Activated CD8-positive, alpha-beta T cell treated with anti-CD3 and anti-CD28 coated beads, Interleukin-2, amount 10 ng/mL, durations not matched to agents 7 days and 5 days (primary cell): ENCODE measurements at regions not wholly inside any gene's neighbourhood (a gene's known extent, or its start where the extent isn't known, plus 50 kb on each side); places are given as distances from the start of the nearest gene placed in this dataset.

ENCODE experiments used
- ATAC-seq: fragments of 150-1000 bp; cut with Tn5 transposase; one replicate; pipeline ENCODE4 v1.10.0; 2021; ENCODE audit warnings: moderate library complexity
- CTCF ChIA-PET: fragments of 350-600 bp; sonication (Branson Sonifier 250); formaldehyde crosslinking; loops from one replicate; lab custom pipeline; 2021; ENCODE audit warnings: antibody characterized with exemption; lab: Charles Lee
- POLR2A ChIA-PET: fragments of 350-600 bp; sonication (Branson Sonifier 250); formaldehyde crosslinking; loops from one replicate; lab custom pipeline; 2021; ENCODE audit warnings: antibody characterized with exemption; lab: Charles Lee
- DNase-seq: peaks from one replicate; pipeline ENCODE4 v3.0.0-alpha.2; 2020
- H3K27ac Mint-ChIP-seq: one replicate; pipeline ENCODE4 v1.8.0; 2021; ENCODE audit warnings: mild to moderate bottlenecking, mixed read lengths
- H3K27me3 Mint-ChIP-seq: one replicate; pipeline ENCODE4 v1.8.0; 2021; ENCODE audit warnings: low read depth, mixed read lengths
- H3K36me3 Mint-ChIP-seq: one replicate; pipeline ENCODE4 v1.8.0; 2021; ENCODE audit warnings: low read depth, mixed read lengths
- H3K4me1 Mint-ChIP-seq: one replicate; pipeline ENCODE4 v1.8.0; 2021; ENCODE audit warnings: low read depth, mixed read lengths
- H3K4me3 Mint-ChIP-seq: one replicate; pipeline ENCODE4 v1.8.0; 2021; ENCODE audit warnings: mild to moderate bottlenecking, mixed read lengths
- H3K9me3 Mint-ChIP-seq: one replicate; pipeline ENCODE4 v1.8.0; 2022; ENCODE audit warnings: mixed read lengths; ENCODE audit not compliant: insufficient read depth

GRCh38 chr14:27181333-27181732, 583.5 kb upstream of the NOVA1 start:
- H3K36me3 Mint-ChIP-seq: no peaks in the 10 kb centered on the region
- no peaks in the 10 kb centered on the region for H3K4me1 Mint-ChIP-seq
- CTCF ChIA-PET: no interaction called here
- H3K27me3 Mint-ChIP-seq: no peaks in the 10 kb centered on the region
- POLR2A ChIA-PET: no interaction called here
- H3K4me3 Mint-ChIP-seq: no peak overlapping the region
- H3K9me3 Mint-ChIP-seq: peaks cover 17% of the 10 kb centered on the region
- ATAC-seq: no peak
- no peak overlapping the region for H3K27ac Mint-ChIP-seq
- no peak for DNase-seq

GRCh38 chr14:27184427-27184826, 586.6 kb upstream of the NOVA1 start:
- DNase-seq: no peak
- H3K27me3 Mint-ChIP-seq: no peaks in the 10 kb centered on the region
- no peak overlapping the region for H3K4me3 Mint-ChIP-seq
- ChIA-PET CTCF (no interaction called here), POLR2A (no interaction called here)
- no peak for ATAC-seq
- H3K27ac Mint-ChIP-seq: no peak overlapping the region
- no peaks in the 10 kb centered on the region for H3K4me1 Mint-ChIP-seq
- no peaks in the 10 kb centered on the region for H3K36me3 Mint-ChIP-seq
- H3K9me3 Mint-ChIP-seq: peaks cover 12% of the 10 kb centered on the region

GRCh38 chr14:27186048-27186447, 588.2 kb upstream of the NOVA1 start:
- POLR2A ChIA-PET: no interaction called here
- no peaks in the 10 kb centered on the region for H3K27me3 Mint-ChIP-seq
- H3K4me3 Mint-ChIP-seq: no peak overlapping the region
- no peak overlapping the region for H3K27ac Mint-ChIP-seq
- peaks cover 9% of the 10 kb centered on the region for H3K9me3 Mint-ChIP-seq
- no peak for DNase-seq
- no peak for ATAC-seq
- CTCF ChIA-PET: no interaction called here
- H3K36me3 Mint-ChIP-seq: no peaks in the 10 kb centered on the region
- no peaks in the 10 kb centered on the region for H3K4me1 Mint-ChIP-seq

DNA sequence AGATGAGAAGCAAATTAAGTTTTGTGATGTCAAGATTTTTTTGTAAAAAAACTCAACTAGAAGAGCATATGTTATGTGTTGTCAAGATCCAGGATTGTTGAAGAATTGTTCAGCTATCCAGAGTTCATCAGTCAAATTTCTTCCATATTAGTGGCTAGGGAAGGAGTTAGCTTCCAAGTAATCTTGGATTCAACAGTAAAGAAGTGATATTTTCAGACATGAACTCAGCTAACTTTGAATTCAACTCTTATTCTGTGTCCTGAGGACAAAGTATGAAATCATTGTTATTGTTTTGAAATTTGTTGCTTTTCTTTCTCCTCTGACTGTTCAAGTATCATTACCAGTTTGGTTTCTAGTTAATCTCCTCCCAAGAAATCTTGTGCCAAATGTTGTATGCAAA, 589.3 kb upstream of the NOVA1 start:
- H3K27ac Mint-ChIP-seq: no peak overlapping the region

DNA sequence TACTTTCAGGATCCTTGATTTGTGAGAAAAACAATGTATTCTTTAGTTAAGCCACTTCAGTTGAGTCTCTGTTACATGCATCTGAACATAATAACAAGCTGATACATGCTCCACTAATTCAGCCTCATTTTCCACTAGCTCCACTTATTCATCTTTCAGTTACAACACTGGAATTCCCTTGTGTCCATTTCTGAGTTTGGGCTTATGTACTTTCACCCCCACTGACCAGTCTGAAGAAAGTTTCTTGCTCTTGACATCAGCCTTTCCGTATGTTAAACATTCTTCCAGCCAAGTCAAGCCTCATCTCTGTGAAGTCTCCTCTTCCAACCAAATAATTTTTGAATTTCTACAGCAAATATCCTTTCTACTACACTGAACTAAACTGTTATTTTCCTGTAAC, 592.5 kb upstream of the NOVA1 start:
- Mint-ChIP-seq H3K27ac (no peak overlapping the region), H3K36me3 (no peaks in the 10 kb centered on the region), H3K27me3 (no peaks in the 10 kb centered on the region), H3K4me3 (no peak overlapping the region), H3K4me1 (no peaks in the 10 kb centered on the region), H3K9me3 (peaks cover 21% of the 10 kb centered on the region)
- CTCF ChIA-PET: no interaction called here
- POLR2A ChIA-PET: no interaction called here
- no peak for DNase-seq
- no peak for ATAC-seq

More for the DNA sequence above, 589.3 kb upstream of the NOVA1 start:
- no peak for DNase-seq
- ChIA-PET CTCF (no interaction called here), POLR2A (no interaction called here)
- no peak overlapping the region for H3K4me3 Mint-ChIP-seq
- no peak for ATAC-seq
- H3K4me1 Mint-ChIP-seq: no peaks in the 10 kb centered on the region
- no peaks in the 10 kb centered on the region for H3K36me3 Mint-ChIP-seq
- H3K9me3 Mint-ChIP-seq: peaks cover 9% of the 10 kb centered on the region
- no peaks in the 10 kb centered on the region for H3K27me3 Mint-ChIP-seq

- ATAC-seq (no peak), DNase-seq (no peak)
- Mint-ChIP-seq H3K4me3 (no peak overlapping the region), H3K4me1 (no peaks in the 10 kb centered on the region), H3K9me3 (peaks cover 19% of the 10 kb centered on the region), H3K27ac (no peak overlapping the region), H3K36me3 (no peaks in the 10 kb centered on the region), H3K27me3 (no peaks in the 10 kb centered on the region)
- CTCF ChIA-PET: no interaction called here
- POLR2A ChIA-PET: no interaction called here
Observed at GRCh38 chr14:27199272-27199671, 601.4 kb upstream of the NOVA1 start.

DNA sequence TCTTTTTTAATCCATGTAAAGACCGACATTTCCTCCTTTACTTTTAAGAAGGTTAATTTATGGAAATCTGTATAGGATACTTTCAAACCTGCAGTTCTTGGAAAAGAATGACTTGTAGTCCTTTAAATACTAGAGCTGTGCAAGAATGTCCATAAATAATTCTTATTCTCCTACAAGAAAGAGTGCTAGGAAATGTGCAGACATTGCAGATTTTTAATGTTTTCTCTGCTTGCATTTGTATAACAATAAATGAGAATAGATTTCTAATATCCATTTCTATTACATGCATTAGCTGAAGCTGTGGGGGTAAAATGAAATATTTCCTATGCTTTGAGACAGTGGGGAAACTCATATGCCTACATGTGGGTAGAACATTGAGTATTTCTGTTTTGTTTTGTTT, 607.2 kb upstream of the NOVA1 start:
- POLR2A ChIA-PET: no interaction called here
- no peak for ATAC-seq
- peaks cover 18% of the 10 kb centered on the region for H3K9me3 Mint-ChIP-seq

DNA sequence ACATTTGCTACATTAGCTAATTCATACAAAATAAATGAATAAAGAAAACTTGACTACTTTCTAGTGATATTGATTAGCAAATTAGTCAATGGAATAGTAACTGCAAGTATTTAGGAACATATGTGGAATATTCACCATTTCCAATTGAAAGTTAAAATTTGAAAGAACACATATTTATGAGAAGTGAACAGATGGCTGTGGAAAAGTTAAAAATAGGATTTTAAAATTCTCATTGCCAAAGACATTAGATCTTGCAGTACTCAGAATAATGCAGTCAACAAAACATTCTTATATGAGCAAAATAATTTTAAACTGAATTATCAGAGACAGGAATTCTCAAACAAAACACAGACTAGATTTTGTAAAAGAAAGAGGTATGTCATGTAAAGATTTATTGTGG, 613.9 kb upstream of the NOVA1 start:
- Mint-ChIP-seq H3K36me3 (no peaks in the 10 kb centered on the region), H3K27me3 (no peaks in the 10 kb centered on the region)
- POLR2A ChIA-PET: no interaction called here

More for the DNA sequence above, 607.2 kb upstream of the NOVA1 start:
- Mint-ChIP-seq H3K36me3 (no peaks in the 10 kb centered on the region), H3K4me1 (no peaks in the 10 kb centered on the region), H3K27me3 (no peaks in the 10 kb centered on the region), H3K4me3 (no peak overlapping the region), H3K27ac (no peak overlapping the region)
- CTCF ChIA-PET: no interaction called here
- no peak for DNase-seq

DNA sequence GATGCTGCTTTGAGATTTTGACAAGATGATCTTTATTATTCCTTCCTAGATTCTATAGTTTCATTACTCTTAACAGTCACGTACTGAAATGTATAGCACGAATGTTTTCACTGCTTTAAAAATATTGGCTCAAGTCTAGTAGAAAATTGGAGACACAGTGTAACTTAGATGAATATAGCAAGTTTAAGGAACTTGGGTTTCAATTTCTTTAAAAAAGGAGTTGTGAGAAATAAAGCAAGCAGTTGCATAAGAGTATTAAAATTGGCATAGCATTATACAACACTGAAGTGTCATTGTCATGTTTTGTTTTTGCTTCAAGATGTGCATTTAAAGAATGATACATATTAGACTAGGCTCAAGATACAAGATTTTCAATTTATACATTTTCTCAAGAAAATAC, 624.8 kb upstream of the NOVA1 start:
- CTCF ChIA-PET: no interaction called here
- no peak for ATAC-seq
- Mint-ChIP-seq H3K4me3 (no peak overlapping the region), H3K4me1 (no peaks in the 10 kb centered on the region), H3K36me3 (no peaks in the 10 kb centered on the region), H3K27me3 (no peaks in the 10 kb centered on the region), H3K9me3 (peaks cover 43% of the 10 kb centered on the region), H3K27ac (no peak overlapping the region)
- no peak for DNase-seq
- POLR2A ChIA-PET: no interaction called here

More for the DNA sequence above, 613.9 kb upstream of the NOVA1 start:
- no peak overlapping the region for H3K27ac Mint-ChIP-seq
- CTCF ChIA-PET: no interaction called here
- H3K4me1 Mint-ChIP-seq: no peaks in the 10 kb centered on the region
- H3K4me3 Mint-ChIP-seq: no peak overlapping the region
- H3K9me3 Mint-ChIP-seq: peaks cover 27% of the 10 kb centered on the region
- DNase-seq (no peak), ATAC-seq (no peak)

DNA sequence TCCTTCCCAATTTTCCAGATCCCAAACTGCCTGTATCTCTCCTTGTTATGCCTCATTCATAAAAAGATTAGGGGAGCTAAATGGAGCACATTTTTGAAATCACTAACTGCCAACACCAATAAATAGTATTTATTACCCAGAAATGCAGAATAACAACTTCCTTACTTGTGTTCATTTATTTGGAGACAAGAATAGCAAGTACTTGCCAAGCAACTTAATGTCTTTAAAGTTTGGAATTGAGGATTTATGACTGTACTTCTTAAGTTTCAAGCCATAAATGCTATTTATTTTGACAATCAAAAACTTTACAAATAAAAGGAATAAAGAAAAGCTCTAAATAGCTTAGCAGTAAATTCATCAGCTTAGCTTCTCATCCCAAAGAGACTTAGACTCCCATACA, 626.1 kb upstream of the NOVA1 start:
- no peaks in the 10 kb centered on the region for H3K36me3 Mint-ChIP-seq
- CTCF ChIA-PET: no interaction called here
- ATAC-seq (no peak), DNase-seq (no peak)
- no peak overlapping the region for H3K27ac Mint-ChIP-seq
- H3K4me3 Mint-ChIP-seq: no peak overlapping the region
- POLR2A ChIA-PET: no interaction called here
- no peaks in the 10 kb centered on the region for H3K4me1 Mint-ChIP-seq
- H3K27me3 Mint-ChIP-seq: no peaks in the 10 kb centered on the region
- peaks cover 40% of the 10 kb centered on the region for H3K9me3 Mint-ChIP-seq

DNA sequence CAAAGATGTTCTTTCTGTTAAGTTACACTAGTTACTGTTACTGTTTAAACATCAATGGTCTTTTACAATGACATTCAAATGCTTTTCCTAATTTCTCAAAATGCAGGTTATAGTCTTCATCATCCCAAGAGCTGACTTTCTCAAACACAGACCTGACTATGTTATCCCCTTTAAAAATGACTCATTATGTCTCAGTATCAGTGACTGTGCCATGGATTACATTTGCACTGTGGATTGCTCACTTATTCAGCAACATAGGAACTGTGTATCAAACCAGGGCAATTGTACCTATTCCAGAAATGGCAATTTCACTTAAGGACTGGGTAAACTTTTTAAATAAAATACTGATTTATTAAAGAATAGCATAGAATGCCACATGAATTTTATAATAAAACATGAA, 630.2 kb upstream of the NOVA1 start:
- ATAC-seq (no peak), DNase-seq (no peak)
- Mint-ChIP-seq H3K9me3 (peaks cover 9% of the 10 kb centered on the region), H3K4me1 (no peaks in the 10 kb centered on the region), H3K4me3 (no peak overlapping the region), H3K36me3 (no peaks in the 10 kb centered on the region), H3K27me3 (no peaks in the 10 kb centered on the region), H3K27ac (no peak overlapping the region)
- POLR2A ChIA-PET: no interaction called here
- CTCF ChIA-PET: no interaction called here

- Mint-ChIP-seq H3K27ac (no peak overlapping the region), H3K4me3 (no peak overlapping the region), H3K9me3 (peaks cover 21% of the 10 kb centered on the region), H3K4me1 (no peaks in the 10 kb centered on the region), H3K27me3 (no peaks in the 10 kb centered on the region), H3K36me3 (no peaks in the 10 kb centered on the region)
- POLR2A ChIA-PET: no interaction called here
- CTCF ChIA-PET: no interaction called here
- ATAC-seq (no peak), DNase-seq (no peak)
Observed at GRCh38 chr14:27234331-27234730, 636.5 kb upstream of the NOVA1 start.

DNA sequence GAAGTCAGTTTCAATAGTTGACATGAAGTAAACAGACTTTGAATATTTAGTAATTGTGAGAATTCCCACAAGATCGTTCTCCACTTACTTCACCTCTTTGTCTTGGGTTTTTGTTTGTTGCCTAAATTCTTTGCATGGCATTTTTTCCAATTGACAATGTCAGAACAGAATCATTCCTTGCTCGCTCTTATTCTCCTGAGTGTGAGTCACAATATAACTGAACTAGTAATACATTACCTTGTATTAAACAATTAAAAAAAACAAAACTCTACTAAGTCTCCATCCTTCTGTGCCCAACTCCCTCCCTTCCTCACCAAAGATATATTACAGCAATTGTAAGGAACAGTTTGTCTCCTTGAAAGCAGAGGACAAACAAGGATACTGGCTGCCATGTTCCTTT, 638.8 kb upstream of the NOVA1 start:
- H3K27ac Mint-ChIP-seq: no peak overlapping the region
- ChIA-PET POLR2A (no interaction called here), CTCF (no interaction called here)
- no peaks in the 10 kb centered on the region for H3K36me3 Mint-ChIP-seq
- ATAC-seq (no peak), DNase-seq (no peak)
- no peaks in the 10 kb centered on the region for H3K27me3 Mint-ChIP-seq
- no peak overlapping the region for H3K4me3 Mint-ChIP-seq
- H3K4me1 Mint-ChIP-seq: no peaks in the 10 kb centered on the region
- peaks cover 24% of the 10 kb centered on the region for H3K9me3 Mint-ChIP-seq
